ENCODE measurements at regions not wholly inside any gene's neighbourhood (a gene's known extent, or its start where the extent isn't known, plus 50 kb on each side); places are given as distances from the start of the nearest gene placed in this dataset.

DNA sequence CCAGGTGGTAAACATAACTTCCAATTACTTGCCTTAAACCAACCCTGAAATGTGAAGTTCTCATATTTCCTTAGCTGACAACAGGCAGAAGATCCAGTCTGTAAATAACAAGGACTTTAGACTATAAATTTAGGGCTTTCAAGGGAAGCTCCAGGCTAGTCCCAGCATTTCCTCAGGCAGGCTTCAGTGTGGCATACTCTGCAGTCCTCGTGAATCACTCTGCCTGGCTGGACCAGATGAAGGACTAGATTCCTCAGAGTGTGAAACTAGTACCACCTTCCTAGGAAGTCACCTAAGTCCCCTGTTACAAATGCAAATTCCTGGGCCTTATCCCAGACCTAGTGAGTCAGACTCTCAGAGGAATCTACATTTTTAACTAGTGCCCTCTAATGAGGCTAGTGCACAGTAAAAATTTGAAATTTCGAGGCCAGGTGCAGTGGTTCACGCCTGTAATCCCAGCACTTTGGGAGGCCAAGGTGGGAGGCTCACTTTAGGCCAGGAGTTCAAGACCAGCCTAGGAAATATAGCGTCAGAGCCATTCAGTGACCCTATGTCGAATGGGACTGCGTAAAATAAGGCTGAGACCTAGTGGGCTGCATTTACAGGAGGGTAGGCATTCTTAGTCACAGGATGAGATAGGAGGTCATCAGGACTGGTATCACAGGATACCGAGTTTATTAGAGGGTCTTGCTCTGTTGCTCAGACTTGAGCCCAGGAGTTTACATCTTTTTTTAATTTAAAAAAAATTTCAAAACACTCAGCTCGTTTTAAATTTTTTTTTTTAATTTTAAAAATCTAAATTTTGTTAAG is 279.6 kb upstream of the JARID2 start:
- no peak for DNase-seq

DNA sequence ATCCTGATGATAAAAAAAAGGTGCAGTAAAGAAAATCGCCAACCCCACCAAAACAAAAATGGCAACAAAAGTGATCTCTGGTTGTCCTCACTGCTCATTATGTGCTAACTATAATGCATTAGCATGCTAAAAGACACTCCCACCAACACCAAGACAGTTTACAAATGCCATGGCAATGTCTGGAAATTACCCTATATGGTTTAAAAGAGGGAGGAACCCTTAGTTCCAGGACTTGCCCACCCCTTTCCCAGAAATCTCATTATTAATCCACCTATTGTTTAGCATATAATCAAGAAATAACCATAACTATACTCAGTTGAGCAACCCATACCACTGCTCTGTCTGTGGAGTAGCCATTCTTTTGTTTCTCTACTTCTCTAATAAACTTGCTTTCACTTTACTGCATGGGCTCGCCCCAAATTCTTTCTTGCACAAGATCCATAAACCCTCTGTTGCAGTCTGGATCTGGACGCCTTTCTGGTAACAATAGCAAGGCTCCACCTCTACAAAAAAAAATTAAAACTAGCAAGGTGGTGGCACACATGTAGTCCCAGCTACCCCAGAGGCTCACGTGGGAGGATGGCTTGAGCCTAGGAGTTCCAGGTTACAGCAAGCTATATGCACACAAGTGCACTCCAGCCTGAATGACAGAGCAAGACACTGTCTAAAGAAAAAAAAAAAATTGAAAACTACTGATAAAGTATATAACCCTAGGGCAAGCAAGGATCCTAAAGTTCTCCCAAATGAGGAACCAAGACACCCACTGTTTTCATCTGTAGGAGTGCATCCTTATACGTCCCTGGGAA is 278.8 kb upstream of the JARID2 start:
- no peak for DNase-seq

DNA sequence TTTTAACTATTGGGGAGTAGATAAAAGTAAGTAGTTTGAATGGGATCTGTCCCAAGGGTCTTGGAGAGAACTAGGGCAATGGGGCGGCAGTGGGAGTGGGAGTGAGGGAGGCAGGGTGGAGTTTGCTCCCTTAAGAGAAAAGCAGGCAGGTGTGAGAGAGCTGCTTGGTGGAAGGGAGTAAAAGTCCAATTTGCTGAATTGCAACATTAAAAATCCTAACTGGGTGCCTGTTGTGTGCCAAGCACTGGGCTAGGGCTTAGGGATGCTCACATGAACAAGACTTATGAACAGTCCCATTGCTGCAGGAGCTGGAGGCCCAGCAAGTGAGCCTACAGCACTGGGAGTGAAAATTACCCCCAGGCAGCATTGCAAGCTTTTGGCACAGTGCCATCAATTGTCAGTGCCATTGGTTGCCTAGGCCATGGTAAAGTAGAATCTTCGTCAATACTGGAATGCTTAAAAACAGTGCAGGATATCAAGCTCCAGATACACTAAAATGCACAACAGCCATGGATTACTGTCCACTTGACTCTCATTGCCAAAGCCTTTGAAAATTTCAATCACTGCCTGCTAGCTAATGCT is 277.7 kb upstream of the JARID2 start:
- no peak for DNase-seq

DNA sequence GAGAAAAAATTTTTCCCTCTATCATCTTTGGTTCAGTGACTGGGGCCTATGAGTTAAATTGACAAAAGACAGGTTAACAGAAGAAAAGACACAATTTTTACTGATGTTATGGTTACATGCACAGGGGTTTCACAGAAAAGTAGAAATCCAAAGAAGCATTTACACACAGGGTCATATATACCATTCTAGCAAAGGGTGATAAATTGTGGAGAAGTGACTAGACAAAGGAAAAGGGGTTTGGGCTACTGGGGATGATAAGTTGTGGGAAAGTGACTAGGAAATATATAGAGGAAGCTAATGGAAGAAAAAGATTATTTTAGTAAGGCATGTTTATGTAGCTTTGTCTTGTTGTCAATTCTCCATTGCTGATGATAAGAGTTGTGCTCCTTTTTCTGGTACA is 276.7 kb upstream of the JARID2 start:
- no peak for DNase-seq

DNA sequence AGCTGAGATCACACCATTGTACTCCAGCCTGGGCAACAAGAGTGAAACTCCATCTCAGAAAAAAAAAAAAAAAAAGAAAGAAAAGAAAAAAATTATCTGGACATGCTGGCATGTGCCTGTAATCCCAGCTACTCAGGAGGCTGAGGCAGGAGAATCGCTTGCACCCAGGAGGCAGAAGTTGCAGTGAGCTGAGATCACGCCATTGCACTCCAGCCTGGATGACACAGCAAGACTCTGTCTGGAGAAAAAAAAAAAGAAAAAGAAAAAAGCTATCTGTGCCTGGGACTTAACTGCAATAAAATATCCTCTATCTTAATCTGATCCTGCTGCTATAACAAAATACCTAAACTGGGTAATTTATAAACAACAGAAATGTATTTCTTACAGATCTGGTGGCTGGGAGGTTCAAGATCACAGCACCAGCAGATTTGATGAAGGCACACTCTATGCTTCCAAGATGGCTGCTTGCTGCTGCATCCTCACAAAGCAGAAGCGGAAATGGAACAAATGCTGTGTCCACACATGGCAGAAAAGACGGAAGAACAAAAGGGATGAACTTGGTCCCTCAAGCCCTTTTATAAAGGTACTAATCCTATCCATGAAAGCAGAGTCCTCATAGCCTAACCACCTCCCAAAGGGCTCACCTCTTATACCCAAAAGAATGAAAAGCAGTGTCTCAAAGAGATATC is 273.3 kb upstream of the JARID2 start:
- no peak for DNase-seq

DNA sequence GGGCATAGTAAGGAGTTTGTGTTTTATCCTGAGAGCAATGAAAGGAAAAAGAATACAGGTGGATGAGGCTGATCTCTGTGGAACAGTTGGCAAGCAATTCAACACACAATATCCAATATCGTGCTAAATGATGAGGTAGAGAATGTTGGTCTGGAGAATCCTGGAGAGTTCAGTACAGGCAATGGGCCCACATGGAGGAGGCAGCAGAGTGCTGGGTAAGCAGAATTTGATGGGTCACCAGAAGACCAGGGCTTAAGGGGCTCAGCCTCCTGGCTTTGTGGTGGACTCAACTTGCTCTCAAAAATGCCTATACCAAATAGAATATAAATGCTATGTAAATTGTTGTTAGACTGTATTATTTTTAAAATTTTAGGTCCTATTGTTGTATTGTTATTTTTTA is 271.5 kb upstream of the JARID2 start:
- DNase-seq, result no peak

DNA sequence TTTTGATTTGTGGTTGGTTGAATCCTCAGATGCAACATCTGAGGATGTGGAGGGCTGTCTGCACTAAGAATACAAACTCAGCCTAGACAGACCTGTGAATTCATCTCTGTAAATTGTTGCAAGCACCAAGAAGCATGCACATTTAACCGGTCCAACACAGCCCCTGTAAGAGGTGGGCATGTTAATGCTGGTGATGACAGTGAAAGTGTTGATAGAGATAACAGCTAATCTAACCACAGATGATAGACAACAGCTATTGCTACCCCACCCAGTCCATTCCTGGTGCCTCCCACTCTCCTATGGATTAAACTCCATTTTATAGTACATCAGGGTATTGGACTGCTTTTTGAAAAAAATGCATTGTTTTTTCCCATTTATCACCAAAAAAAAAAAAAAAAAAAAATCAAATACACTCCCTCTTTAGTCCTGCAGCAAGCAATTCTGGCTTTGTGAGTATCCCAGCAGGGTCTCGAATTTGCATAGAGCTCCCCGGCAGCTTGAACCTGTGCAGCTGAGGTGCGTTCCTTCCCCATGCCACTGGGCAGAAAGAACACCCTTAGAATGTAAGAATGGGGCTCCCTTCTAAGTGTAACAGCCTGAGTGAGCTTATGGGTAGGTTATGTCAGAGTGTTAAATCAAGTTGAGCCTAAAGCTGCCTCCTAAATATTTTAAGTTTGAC is 270.9 kb upstream of the JARID2 start:
- no peak for DNase-seq

DNA sequence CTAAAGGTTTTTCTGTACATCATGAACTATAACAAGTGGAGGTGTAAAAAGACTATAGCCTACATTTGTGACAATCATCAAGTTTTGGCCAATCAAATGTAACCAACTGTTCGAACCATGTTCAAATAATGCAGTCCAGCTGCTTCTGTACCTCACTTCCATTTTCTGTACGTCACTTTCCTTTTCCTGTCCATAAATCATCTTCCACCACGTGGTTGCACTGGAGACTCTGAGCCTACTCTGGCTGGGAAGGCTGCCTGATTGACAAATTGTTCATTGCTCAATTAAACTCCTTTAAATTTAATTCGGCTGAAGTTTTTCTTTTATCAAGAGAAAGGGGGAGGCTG is 270.4 kb upstream of the JARID2 start:
- no peak for DNase-seq

DNA sequence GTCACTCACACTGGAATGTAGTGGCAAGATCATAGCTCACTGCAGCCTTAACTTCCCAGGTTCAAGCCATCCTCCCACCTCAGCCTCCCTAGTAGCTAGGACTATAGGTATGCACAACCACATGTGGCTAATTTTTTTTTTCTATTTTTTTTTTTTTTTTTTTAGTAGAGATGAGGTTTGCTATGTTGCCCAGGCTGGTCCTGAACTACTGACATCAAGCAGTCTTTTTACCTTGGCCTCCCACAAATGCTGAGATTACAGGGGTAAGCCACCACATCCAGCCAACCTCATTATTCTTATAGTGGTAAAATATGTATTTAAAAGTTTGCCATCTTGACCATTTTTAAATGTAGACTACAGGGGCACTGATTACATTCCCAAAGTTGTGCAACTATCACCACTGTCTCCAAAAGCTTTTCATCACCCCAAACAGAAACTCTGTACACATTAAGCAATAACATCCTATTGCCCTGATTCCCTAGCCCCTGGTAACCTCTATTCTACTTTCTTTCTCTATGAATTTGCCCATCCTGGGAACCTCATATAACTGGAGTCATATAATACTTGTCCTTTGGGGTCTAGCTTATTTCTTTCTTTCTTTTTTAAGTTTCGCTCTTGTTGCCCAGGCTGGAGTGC is 268.0 kb upstream of the JARID2 start:
- no peak for DNase-seq

DNA sequence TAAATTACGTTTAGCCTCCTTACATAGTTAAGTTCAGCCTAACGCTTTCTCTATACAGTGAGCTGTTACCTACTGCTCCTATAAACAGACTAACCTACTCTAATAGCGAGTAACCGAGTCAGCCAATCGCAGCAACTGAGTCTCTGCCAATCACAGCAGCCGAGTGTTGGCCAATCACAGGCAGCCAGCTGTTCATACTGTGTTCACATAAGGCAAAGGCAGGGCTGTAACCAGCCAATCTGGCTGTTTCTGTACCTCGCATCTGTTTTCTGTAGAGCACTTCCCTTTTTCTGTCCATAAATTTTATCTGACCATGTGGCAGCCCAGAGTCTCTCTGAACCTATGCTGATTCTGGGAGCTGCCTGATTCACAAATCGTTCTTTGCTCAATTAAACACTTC is 263.9 kb upstream of the JARID2 start:
- no peak for DNase-seq

DNA sequence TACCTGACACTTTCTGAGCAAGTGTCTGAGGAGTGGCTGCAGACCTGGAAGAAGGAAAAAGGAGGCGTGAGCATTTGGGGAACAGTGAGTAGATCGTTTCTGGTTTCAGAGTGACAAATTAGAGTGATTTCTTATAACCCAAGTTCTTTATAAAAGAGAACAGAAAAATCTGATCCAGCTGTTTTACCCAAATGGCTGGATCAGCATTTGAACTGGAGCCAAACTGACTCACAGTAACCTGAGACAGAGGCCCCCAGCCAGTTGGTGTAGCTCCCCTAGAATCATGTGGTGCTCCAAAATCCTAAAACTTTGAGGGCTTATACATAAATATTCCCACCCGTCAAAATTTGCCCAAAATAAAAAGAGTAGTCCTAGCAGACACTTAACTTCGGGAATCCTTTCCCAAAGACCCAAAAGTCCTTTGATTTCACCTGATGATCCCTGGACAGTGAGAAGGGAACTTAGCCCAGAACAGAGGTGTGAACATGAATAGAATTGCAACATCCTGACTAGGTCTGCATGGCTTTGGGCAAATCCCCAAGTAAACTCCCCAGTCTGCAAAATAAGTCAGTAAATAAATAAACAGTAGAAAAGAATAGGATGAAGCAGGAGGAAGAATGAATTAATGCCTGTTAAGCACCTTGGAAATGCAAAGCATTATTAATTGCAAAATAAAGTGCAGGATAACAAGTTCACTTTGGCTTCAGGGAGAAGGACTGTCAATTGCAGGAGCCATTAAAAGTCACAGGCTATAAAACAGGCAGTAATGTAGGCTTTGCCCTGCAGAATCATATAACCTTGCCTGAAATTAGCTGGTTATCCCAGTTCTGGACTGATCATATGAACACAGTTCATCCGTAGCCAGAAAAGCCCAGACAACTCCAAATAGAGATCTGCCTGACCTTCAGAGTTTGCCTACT is 262.0 kb upstream of the JARID2 start:
- no peak for DNase-seq

DNA sequence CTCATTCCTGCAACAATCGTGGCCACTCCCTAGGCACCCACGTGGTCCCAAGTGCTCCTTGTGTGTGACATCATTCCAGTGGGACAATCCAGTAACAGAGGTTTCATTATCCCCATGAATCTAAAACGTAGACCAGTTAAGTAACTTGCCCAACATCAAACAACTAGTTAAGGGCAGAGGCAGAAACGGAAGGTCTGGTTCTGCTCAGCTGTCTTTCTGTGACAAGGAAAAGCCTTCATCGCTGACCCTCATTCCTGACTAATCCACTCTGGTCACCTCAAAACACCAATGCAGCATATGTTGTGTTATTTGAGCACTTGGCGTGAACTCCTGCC is 261.4 kb upstream of the JARID2 start:
- DNase-seq, result no peak

DNA sequence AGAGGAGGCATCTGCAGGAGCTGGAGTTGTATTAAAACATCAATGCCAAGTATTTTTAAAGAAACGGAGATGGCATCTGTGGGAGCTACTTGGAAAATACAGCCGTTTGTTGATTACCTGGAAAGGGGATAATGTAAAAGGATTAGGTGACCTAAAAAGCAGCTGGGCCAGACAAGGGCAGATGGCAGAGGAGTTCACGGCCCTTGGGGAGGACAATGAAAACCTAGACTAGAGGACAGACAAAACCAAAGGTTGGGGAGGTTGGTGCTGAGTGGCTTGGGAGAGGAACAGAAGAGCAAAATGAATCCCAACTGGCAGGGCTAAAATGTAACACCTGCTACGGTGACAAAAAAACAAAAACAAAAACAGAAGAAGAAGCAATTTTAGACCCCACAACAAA is 260.5 kb upstream of the JARID2 start:
- no peak for DNase-seq

DNA sequence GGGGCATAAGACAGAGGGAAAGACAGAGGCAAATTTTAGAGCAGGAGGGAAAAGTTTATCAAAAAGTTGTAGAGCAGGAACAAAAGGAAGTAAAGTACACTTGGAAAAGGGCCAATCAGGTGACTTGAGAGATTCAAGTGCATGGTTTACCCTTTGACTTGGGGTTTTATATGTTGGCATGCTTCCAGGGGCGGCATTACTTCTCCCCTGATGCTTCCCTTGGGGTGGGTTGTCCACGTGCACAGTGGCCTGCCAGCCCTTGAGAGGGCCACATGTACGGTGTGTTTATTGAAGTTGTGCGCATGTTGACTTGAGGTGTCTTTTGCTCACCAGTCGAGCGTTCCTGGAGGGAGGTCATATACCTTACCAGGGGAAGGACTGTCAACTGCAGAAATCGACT is 259.5 kb upstream of the JARID2 start:
- no peak for DNase-seq

DNA sequence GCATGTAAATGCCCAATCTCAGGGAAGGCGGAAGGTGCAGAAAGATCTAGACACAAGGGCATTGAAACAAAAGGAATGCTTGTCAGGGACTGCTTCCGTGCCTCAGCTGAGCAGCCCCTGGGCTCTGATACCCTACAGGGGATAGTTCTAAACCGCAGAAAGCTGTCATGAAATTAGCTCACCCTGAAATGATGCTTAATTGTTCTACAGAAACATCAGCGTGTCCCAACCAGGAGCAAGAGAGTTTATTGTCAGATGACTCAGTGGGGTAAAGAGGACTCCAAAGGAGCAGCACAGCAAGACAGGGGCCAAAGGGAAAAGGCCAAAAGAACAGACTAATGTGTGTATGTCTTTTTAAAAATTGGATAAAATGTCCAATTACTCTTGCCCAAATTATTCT is 258.4 kb upstream of the JARID2 start:
- DNase-seq, result no peak

DNA sequence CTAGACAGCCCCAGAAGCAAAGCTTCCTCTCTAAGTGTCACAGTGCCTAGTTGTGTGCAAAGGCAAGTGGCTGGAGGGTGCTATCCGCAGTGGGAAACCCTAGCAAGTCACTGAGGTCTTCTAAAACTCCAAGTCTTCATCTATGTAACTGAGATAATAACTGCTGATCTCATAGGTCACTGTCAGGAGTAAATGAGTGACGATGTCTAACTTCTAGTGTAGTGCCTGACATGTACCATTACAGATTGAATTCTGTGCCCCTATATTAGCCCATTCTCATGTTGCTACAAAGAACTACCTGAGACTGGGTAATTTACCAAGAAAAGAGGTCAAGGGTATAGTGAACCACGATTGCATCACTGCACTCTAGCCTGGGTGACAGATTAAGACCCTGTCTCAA is 253.5 kb upstream of the JARID2 start:
- no peak for DNase-seq

DNA sequence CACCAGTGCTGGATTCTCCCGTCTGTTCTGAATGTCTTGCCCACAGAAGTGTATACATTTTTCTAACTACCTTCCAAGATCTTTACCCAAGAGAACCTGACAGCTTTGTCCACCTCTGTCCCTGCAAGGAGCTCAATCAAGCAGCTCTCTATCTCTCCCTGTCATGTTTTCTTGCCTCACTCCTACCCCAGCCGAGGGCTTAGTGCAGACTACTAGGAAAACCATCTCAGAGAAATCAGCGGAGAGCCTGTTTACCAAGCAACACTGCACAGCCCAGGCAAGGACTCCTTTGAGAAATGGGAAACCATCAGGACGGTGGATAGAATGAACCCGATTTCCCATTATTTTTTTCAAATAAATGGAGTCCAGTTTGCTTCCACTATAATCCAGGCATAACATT is 250.7 kb upstream of the JARID2 start:
- no peak for DNase-seq

DNA sequence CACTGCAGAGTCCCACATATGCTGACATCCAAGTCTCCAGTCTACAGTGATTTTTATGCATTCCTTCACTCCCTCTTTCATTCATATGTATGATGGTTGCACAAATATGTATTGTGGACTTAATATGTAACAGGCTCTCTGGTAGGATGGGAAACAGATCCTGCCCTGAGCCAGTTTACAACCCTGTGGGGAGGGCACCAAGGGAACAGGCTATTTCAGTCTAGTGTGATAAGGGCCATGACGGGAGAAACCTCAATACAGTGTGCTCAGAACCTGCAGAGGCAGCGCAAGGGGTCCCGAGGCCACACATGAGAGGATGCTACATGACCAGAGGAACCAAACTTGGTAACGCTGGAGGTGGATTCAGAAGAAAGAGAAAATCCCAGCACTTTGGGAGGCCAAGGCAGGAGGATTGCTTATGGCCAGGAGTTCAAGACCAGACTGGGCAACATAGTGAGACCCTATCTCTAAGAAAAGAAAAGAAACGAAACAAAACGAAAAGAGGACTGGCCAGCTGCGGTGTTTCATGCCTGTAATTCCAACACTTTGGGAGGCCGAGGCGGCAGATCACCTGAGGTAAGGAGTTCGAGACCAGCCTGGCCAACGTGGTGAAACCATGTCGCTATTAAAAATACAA is 249.8 kb upstream of the JARID2 start:
- no peak for DNase-seq

DNA sequence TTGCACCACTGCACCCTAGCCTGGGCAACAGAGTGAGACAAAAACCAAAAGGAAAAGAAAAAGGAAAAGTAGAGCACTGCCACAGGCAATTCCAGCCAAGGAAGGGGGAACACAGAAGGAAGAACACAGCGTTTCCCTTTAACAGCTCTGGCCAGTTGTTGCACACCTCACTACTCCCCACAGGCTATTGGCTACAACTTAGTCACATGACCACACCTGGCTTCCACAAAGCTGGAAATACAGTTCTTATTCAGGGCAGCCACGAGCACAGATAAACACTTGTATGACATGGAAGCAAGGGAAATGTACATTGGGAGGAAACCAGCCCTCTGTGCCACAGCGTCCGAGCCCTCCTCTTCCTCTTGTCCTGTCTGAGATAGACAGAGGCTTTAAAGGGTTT is 249.0 kb upstream of the JARID2 start:
- DNase-seq, result no peak

DNA sequence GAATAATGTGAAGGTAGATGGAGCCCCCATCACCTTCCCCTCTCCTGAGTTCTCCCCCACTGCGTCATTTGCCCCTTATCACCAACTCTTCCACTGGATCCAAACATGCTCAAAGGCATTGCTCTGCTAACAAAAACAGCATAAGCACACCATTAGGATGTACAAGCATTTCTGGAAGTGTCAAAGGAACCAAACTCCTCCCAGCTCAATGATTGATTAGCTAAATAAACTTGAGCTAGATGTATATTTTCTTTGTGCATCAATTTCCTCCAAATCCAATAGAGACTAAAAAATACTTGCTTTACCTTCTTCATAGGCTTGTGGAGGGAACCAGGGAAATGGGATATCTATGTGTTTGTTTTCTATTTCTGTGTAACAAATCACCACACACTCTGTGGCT is 248.4 kb upstream of the JARID2 start:
- no peak for DNase-seq

DNA sequence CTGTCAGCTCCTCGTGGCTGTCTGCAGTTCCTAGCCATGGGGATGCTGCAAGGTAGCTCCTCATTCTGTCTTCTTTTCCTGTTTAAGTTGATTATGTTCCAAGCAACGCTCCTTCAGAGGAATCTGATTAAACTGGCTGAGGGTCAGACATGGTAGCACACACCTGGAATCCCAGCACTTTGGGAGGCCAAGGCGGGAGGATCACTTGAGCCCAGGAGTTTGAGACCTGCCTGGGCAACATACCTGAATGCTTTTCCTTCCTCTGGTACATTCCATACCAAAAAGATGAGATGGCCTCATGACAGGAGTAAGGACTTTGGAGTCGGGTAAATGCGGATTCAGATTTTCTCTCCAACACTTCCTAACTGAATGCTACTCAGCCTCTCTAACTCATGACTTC is 246.8 kb upstream of the JARID2 start:
- no peak for DNase-seq
